Neural cell (in vitro differentiated cells): ENCODE measurements at regions not wholly inside any gene's neighbourhood (a gene's known extent, or its start where the extent isn't known, plus 50 kb on each side); places are given as distances from the start of the nearest gene placed in this dataset.

Experiments
- H2AFZ ChIP-seq: fragments of 200-600, 300-800 bp; sonication (generic), shearing (Covaris generic); 2 replicates; pipeline ENCODE4 v1.6.0; 2014; ENCODE audit warnings: low read depth, mild to moderate bottlenecking, antibody characterized with exemption, low read length, moderate library complexity
- H3F3A ChIP-seq: fragments of 200-600 bp; shearing (Covaris generic); 2 replicates; pipeline ENCODE4 v1.6.1; 2016; ENCODE audit warnings: mild to moderate bottlenecking, moderate library complexity, mixed read lengths, antibody characterized with exemption, low read length; ENCODE audit not compliant: insufficient read depth, poor library complexity, severe bottlenecking
- H3K27ac ChIP-seq: fragments of 200-600, 300-800 bp; sonication (generic), shearing (Covaris generic); 2 replicates; pipeline ENCODE4 v1.5.1; 2014; ENCODE audit warnings: mild to moderate bottlenecking, low read length, moderate library complexity
- H3K27me3 ChIP-seq: fragments of 300-800, 200-600 bp; sonication (generic), shearing (Covaris generic); 2 replicates; pipeline ENCODE4 v1.6.0; 2014; ENCODE audit warnings: mild to moderate bottlenecking, low read depth, low read length, moderate library complexity; ENCODE audit not compliant: insufficient read depth
- H3K36me3 ChIP-seq: fragments of 300-800, 200-600 bp; sonication (generic), shearing (Covaris generic); 2 replicates; pipeline ENCODE4 v1.5.1; 2014; ENCODE audit warnings: mild to moderate bottlenecking, antibody characterized with exemption, low read length, moderate library complexity; ENCODE audit not compliant: insufficient read depth
- H3K4me2 ChIP-seq: fragments of 300-800, 200-600 bp; sonication (generic), shearing (Covaris generic); 2 replicates; pipeline ENCODE4 v1.6.0; 2014; ENCODE audit warnings: mild to moderate bottlenecking, low read length
- H3K4me3 ChIP-seq: fragments of 300-800, 200-600 bp; sonication (generic), shearing (Covaris generic); 2 replicates; pipeline ENCODE4 v1.5.1; 2014; ENCODE audit warnings: mild to moderate bottlenecking, low read length, moderate library complexity
- H3K79me2 ChIP-seq: fragments of 200-600 bp; shearing (Covaris generic); replicated peaks from 2 replicates; pipeline ENCODE4 v1.6.0; 2014; ENCODE audit warnings: mild to moderate bottlenecking, low read length, moderate library complexity; ENCODE audit not compliant: insufficient read depth
- H3K9ac ChIP-seq: fragments of 300-800, 200-600 bp; sonication (generic), shearing (Covaris generic); 2 replicates; pipeline ENCODE4 v1.6.1; 2016; ENCODE audit warnings: mild to moderate bottlenecking, low read length, mixed read lengths
- H3K9me2 ChIP-seq: fragments of 200-600 bp; shearing (Covaris generic); 2 replicates; pipeline ENCODE4 v1.6.1; 2016; ENCODE audit warnings: mild to moderate bottlenecking, low read length, mixed read lengths; ENCODE audit not compliant: insufficient read depth
- H3K9me3 ChIP-seq: fragments of 200-600, 300-800 bp; sonication (generic), shearing (Covaris generic); 2 replicates; pipeline ENCODE4 v1.6.1; 2016; ENCODE audit warnings: mild to moderate bottlenecking, mixed run types, low read length, moderate library complexity, mixed read lengths
- H4K20me1 ChIP-seq: fragments of 200-600 bp; shearing (Covaris generic); 2 replicates; pipeline ENCODE4 v1.6.1; 2016; ENCODE audit warnings: mild to moderate bottlenecking, mixed run types; ENCODE audit not compliant: insufficient read depth
- CTCF ChIP-seq: fragments of 450-650 bp; IDR thresholded peaks from 2 replicates; pipeline ENCODE4 v1.5.1; 2014; ENCODE audit warnings: antibody characterized with exemption, mild to moderate bottlenecking, moderate library complexity; ENCODE audit not compliant: poor library complexity, severe bottlenecking
- EP300 ChIP-seq: fragments of 450-650 bp; conservative IDR thresholded peaks from 2 replicates; pipeline ENCODE4 v1.6.1; 2014; ENCODE audit warnings: antibody characterized with exemption, mild to moderate bottlenecking, moderate library complexity; ENCODE audit not compliant: poor library complexity, severe bottlenecking
- EZH2 ChIP-seq: fragments of 200-600, 300-800 bp; shearing (Covaris generic), sonication (generic); IDR thresholded peaks from 2 replicates; pipeline ENCODE4 v1.6.1; 2014; ENCODE audit warnings: antibody characterized with exemption, low read length, borderline replicate concordance, mild to moderate bottlenecking; ENCODE audit not compliant: insufficient read depth, poor library complexity, severe bottlenecking
- MXI1 ChIP-seq: fragments of 450-650 bp; conservative IDR thresholded peaks from 2 replicates; pipeline ENCODE4 v1.6.1; 2014; ENCODE audit warnings: antibody characterized with exemption, mild to moderate bottlenecking; ENCODE audit not compliant: poor library complexity, severe bottlenecking
- POLR2AphosphoS5 ChIP-seq: IDR thresholded peaks from 2 replicates; pipeline ENCODE4 v1.6.1; 2012
- RAD21 ChIP-seq: fragments of 450-650 bp; conservative IDR thresholded peaks from 2 replicates; pipeline ENCODE4 v1.6.1; 2014; ENCODE audit warnings: antibody characterized with exemption, mild to moderate bottlenecking, moderate library complexity
- REST ChIP-seq: IDR thresholded peaks from 2 replicates; pipeline ENCODE4 v1.6.1; 2012; ENCODE audit warnings: borderline replicate concordance
- SMC3 ChIP-seq: fragments of 450-650 bp; conservative IDR thresholded peaks from 2 replicates; pipeline ENCODE4 v1.6.1; 2014; ENCODE audit warnings: antibody characterized with exemption, mild to moderate bottlenecking, moderate library complexity; ENCODE audit not compliant: poor library complexity
- TAF1 ChIP-seq: IDR thresholded peaks from 2 replicates; pipeline ENCODE4 v1.6.1; 2012; ENCODE audit warnings: low read depth

- no peak overlapping the region for H3K27ac ChIP-seq
- no peak overlapping the region for H3K4me2 ChIP-seq
- no peaks in the 10 kb centered on the region for H3K79me2 ChIP-seq
- no peak overlapping the region for H3K4me3 ChIP-seq
- no peaks in the 10 kb centered on the region for H4K20me1 ChIP-seq
- H3K9me3 ChIP-seq = no peaks in the 10 kb centered on the region
- H3K9ac ChIP-seq = no peak overlapping the region
- TF ChIP-seq POLR2AphosphoS5 (no peak), MXI1 (no peak)
- H2AFZ ChIP-seq = no peak overlapping the region
- H3F3A ChIP-seq = no peaks in the 10 kb centered on the region
- no peaks in the 10 kb centered on the region for H3K9me2 ChIP-seq
- H3K36me3 ChIP-seq = no peaks in the 10 kb centered on the region
- no peaks in the 10 kb centered on the region for H3K27me3 ChIP-seq
Measured at GRCh38 chr9:32258482-32258881, 126.0 kb upstream of the ACO1 start.

GRCh38 chr9:32260151-32260862 is 124.1 kb upstream of the ACO1 start:
- Histone ChIP-seq H3K9me3 (no peaks in the 10 kb centered on the region), H3K9me2 (no peaks in the 10 kb centered on the region), H3K27ac (no peak overlapping the region), H3K9ac (no peak overlapping the region), H3K4me3 (no peak overlapping the region), H2AFZ (no peak overlapping the region), H3K27me3 (no peaks in the 10 kb centered on the region), H3K36me3 (no peaks in the 10 kb centered on the region), H3K79me2 (no peaks in the 10 kb centered on the region), H3F3A (no peaks in the 10 kb centered on the region), H4K20me1 (no peaks in the 10 kb centered on the region), H3K4me2 (no peak overlapping the region)
- TF ChIP-seq TAF1 (no peak), REST (no peak), POLR2AphosphoS5 (no peak), MXI1 (no peak), EP300 (no peak), CTCF (no peak), SMC3 (no peak), EZH2 (no peak), RAD21 (no peak)
